ENCODE measurements at regions not wholly inside any gene's neighbourhood (a gene's known extent, or its start where the extent isn't known, plus 50 kb on each side); places are given as distances from the start of the nearest gene placed in this dataset.

DNA sequence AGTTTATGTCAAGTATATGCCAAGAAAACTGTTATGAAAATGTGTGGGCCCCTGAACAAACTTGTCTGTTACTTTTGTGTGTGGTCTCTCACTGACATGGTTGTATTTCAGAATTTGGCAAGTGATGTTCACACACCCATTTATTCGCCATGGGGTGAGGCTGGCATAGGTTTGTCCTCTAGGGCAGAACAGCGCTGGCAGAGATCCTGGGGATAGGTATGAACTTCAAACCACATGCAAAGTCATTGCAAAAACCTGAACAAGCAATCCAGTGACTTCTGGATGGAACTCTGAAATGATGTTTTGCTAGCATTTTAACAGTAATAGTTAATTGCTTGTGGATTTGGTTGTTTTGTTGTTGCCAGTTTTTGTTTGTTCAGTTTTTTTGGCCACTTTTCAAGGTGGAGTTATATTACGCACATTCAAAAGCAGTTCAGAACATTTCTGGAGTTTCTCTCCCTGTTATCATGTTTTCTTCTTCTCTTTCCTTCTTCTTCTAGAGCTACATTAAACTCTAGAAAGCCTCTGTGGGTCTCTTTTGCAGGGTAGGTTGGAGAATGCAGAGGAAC, 78.5 kb downstream of the MDH1 start:
- TF ChIP-seq, protein P1, sequence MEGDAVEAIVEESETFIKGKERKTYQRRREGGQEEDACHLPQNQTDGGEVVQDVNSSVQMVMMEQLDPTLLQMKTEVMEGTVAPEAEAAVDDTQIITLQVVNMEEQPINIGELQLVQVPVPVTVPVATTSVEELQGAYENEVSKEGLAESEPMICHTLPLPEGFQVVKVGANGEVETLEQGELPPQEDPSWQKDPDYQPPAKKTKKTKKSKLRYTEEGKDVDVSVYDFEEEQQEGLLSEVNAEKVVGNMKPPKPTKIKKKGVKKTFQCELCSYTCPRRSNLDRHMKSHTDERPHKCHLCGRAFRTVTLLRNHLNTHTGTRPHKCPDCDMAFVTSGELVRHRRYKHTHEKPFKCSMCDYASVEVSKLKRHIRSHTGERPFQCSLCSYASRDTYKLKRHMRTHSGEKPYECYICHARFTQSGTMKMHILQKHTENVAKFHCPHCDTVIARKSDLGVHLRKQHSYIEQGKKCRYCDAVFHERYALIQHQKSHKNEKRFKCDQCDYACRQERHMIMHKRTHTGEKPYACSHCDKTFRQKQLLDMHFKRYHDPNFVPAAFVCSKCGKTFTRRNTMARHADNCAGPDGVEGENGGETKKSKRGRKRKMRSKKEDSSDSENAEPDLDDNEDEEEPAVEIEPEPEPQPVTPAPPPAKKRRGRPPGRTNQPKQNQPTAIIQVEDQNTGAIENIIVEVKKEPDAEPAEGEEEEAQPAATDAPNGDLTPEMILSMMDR (IDR thresholded peaks at IDR 0.05) = no peak
- no peak for TF ChIP-seq POLR2A (IDR thresholded peaks at IDR 0.05)

All from Peyer's patch (tissue), 4 donors.